H1 (cell line): ENCODE measurements at regions not wholly inside any gene's neighbourhood (a gene's known extent, or its start where the extent isn't known, plus 50 kb on each side); places are given as distances from the start of the nearest gene placed in this dataset.

ENCODE experiments used
- ATF3 ChIP-seq: IDR thresholded peaks from 2 replicates; pipeline ENCODE4 v1.6.1; 2011; ENCODE audit warnings: low read depth, mild to moderate bottlenecking, low read length; ENCODE audit not compliant: insufficient read depth
- CHD7 ChIP-seq: fragments of 300-600 bp; sonication (generic); IDR thresholded peaks from 2 replicates; pipeline ENCODE4 v1.7.1; 2012; ENCODE audit warnings: low read length, moderate library complexity, mild to moderate bottlenecking, inconsistent platforms; ENCODE audit not compliant: insufficient replicate concordance
- CTBP2 ChIP-seq: IDR thresholded peaks from 2 replicates; pipeline ENCODE4 v1.7.0; 2011; ENCODE audit warnings: borderline replicate concordance, mild to moderate bottlenecking, moderate library complexity, mixed read lengths, low read length; ENCODE audit not compliant: insufficient read depth, insufficient read length
- HDAC2 ChIP-seq, 2 experiments: fragments of 300-600 bp in 1 of 2; sonication (generic) in 1 of 2; IDR thresholded peaks; 2 replicates each; pipeline ENCODE4 v1.6.1; 2011 to 2012; ENCODE audit warnings: low read depth in 2 of 2, low read length in 2 of 2, mild to moderate bottlenecking in 2 of 2, moderate library complexity in 2 of 2, borderline replicate concordance in 1 of 2, inconsistent platforms in 1 of 2
- RBBP5 ChIP-seq: IDR thresholded peaks from 2 replicates; pipeline ENCODE4 v1.7.1; 2012; ENCODE audit warnings: low read depth, mild to moderate bottlenecking, inconsistent platforms, low read length, moderate library complexity, borderline replicate concordance
- RFX5 ChIP-seq: IDR thresholded peaks from 2 replicates; pipeline ENCODE4 v1.6.1; 2011; ENCODE audit warnings: low read depth, low read length, improper control_type of control experiment, borderline replicate concordance
- SAP30 ChIP-seq: fragments of 300-600 bp; sonication (generic); IDR thresholded peaks from 2 replicates; pipeline ENCODE4 v1.7.1; 2012; ENCODE audit warnings: low read length, moderate library complexity, mild to moderate bottlenecking, inconsistent platforms; ENCODE audit not compliant: insufficient read depth, insufficient replicate concordance
- TBP ChIP-seq: IDR thresholded peaks from 2 replicates; pipeline ENCODE4 v1.6.1; 2011; ENCODE audit warnings: low read depth, low read length, improper control_type of control experiment

- TF ChIP-seq CHD7 (no peak), RFX5 (no peak), SAP30 (no peak), RBBP5 (no peak), HDAC2 (IDR thresholded peaks at IDR 0.05; ENCODE audit: borderline replicate concordance in 1 of 2, low read depth in 2 of 2, low read length in 2 of 2) (no peak), ATF3 (no peak), TBP (no peak), CTBP2 (no peak)
These were observed 248.3 kb downstream of the CGGBP1 start (continued) for GRCh38 chr3:87810452-87811016.
